ENCODE measurements at regions not wholly inside any gene's neighbourhood (a gene's known extent, or its start where the extent isn't known, plus 50 kb on each side); places are given as distances from the start of the nearest gene placed in this dataset.

DNA sequence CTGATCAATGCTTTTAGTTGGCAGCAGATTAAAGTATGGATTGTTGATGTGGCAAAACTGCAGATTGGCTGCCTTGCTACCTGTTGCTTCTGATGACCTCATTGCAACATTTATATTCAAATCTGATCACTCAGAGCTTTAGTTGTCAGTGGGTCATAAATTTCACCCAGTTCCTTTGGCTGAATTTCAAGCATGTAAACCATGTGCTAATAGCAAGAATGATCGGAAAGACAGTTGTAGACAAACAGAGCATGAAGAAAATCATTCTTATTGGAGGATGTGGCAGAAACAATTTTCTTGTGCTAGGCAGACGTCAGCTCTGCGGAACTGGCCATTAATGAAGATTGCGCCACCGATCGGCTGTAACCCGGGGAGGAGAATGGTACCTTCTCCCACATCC is 346.6 kb upstream of the EEF2KMT start:
- no TSS peak for BruUV-seq (replicated peaks)
- H3K9me2 ChIP-seq (ENCODE audit: insufficient read depth, low read length), result no peaks in the 10 kb centered on the region
- ChIA-PET POLR2A (no interaction called here), CTCF (ENCODE audit: unreplicated experiment) (no interaction called here)
- H3K27ac ChIP-seq (ENCODE audit: low read depth, low read length, poor library complexity, severe bottlenecking), result no peak overlapping the region
- no peak for DNase-seq (ENCODE audit: low spot score)
- H4K20me1 ChIP-seq (ENCODE audit: insufficient read depth, low read length), result no peaks in the 10 kb centered on the region
- H2AFZ ChIP-seq (ENCODE audit: low read length), result no peak overlapping the region
- H3K9me3 ChIP-seq (ENCODE audit: low read length), result no peaks in the 10 kb centered on the region
- intact Hi-C loops (cut with micrococcal nuclease; ENCODE audit: unreplicated experiment), result no loop called here
- no peaks in the 10 kb centered on the region for H3K79me2 ChIP-seq (ENCODE audit: insufficient read depth, low read depth, low read length)
- no peaks in the 10 kb centered on the region for H3K36me3 ChIP-seq (ENCODE audit: insufficient read depth, low read length)
- TF ChIP-seq, protein P1, sequence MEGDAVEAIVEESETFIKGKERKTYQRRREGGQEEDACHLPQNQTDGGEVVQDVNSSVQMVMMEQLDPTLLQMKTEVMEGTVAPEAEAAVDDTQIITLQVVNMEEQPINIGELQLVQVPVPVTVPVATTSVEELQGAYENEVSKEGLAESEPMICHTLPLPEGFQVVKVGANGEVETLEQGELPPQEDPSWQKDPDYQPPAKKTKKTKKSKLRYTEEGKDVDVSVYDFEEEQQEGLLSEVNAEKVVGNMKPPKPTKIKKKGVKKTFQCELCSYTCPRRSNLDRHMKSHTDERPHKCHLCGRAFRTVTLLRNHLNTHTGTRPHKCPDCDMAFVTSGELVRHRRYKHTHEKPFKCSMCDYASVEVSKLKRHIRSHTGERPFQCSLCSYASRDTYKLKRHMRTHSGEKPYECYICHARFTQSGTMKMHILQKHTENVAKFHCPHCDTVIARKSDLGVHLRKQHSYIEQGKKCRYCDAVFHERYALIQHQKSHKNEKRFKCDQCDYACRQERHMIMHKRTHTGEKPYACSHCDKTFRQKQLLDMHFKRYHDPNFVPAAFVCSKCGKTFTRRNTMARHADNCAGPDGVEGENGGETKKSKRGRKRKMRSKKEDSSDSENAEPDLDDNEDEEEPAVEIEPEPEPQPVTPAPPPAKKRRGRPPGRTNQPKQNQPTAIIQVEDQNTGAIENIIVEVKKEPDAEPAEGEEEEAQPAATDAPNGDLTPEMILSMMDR (conservative IDR thresholded peaks at IDR 0.05; ENCODE audit: low read length), result no peak
- TF ChIP-seq EZH2phosphoT487 (IDR thresholded peaks at IDR 0.05; ENCODE audit: borderline replicate concordance, low read depth, low read length), result no peak
- H3K4me1 ChIP-seq (ENCODE audit: insufficient read depth, low read length, poor library complexity, severe bottlenecking), result no peaks in the 10 kb centered on the region
- no peak overlapping the region for H3K4me2 ChIP-seq (ENCODE audit: low read length)
- no peak overlapping the region for H3K4me3 ChIP-seq (ENCODE audit: low read depth, low read length, poor library complexity, severe bottlenecking)

DNA sequence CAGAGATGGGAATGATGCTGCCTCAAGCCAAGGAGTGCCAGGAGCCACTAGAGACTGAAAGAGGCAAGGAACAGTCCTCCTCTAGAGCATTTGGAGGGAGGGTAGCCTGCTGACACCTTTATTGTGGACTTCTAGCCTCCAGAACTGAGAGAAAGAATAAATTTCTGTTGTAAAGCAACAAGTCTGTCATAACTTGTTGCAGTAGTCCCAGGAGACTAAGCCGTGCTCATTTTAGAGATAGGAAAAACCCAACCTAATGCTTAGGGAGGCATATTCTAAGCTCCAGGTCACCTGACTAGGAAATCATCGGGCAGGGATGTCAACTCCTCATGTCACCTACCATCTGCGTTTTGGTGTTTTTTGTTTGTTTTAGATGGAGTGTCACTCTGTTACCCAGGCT is 345.4 kb upstream of the EEF2KMT start:
- no peak for TF ChIP-seq EZH2phosphoT487 (IDR thresholded peaks at IDR 0.05; ENCODE audit: borderline replicate concordance, low read depth, low read length)
- TF ChIP-seq, protein P1 (conservative IDR thresholded peaks at IDR 0.05; ENCODE audit: low read length), result no peak
- H3K4me1 ChIP-seq (ENCODE audit: insufficient read depth, low read length, poor library complexity, severe bottlenecking), result no peaks in the 10 kb centered on the region
- POLR2A ChIA-PET, result no interaction called here
- H3K4me2 ChIP-seq (ENCODE audit: low read length), result no peak overlapping the region
- BruUV-seq (replicated peaks), result no TSS peak
- H3K4me3 ChIP-seq (ENCODE audit: low read depth, low read length, poor library complexity, severe bottlenecking), result no peak overlapping the region
- no peaks in the 10 kb centered on the region for H3K79me2 ChIP-seq (ENCODE audit: insufficient read depth, low read depth, low read length)
- CTCF ChIA-PET (ENCODE audit: unreplicated experiment), result no interaction called here
- no peaks in the 10 kb centered on the region for H4K20me1 ChIP-seq (ENCODE audit: insufficient read depth, low read length)
- no peak overlapping the region for H3K27ac ChIP-seq (ENCODE audit: low read depth, low read length, poor library complexity, severe bottlenecking)
- no peak for DNase-seq (ENCODE audit: low spot score)
- H3K36me3 ChIP-seq (ENCODE audit: insufficient read depth, low read length), result no peaks in the 10 kb centered on the region
- no peaks in the 10 kb centered on the region for H3K9me2 ChIP-seq (ENCODE audit: insufficient read depth, low read length)
- intact Hi-C loops (cut with micrococcal nuclease; ENCODE audit: unreplicated experiment), result no loop called here
- no peak overlapping the region for H2AFZ ChIP-seq (ENCODE audit: low read length)
- no peaks in the 10 kb centered on the region for H3K9me3 ChIP-seq (ENCODE audit: low read length)

DNA sequence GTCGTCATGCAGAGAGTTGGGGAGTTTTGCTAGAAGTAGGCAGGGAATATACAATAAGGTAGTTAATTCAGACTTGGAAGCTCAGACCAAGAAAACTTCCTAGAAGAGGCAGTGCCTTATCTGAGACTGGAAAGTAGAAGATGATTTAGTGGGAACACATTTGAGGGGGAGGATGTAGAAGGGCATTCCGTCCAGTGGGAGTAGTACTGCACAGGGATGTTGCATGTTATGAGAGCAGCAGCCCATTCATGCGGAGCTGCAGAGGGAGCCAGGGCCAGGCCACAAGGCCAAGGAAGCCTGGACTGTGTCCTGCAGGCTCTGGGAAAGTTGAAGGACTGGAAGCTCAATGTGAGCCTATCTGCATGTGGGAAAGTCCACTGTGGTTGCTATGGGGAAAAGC is 344.5 kb upstream of the EEF2KMT start:
- TF ChIP-seq, protein P1 (conservative IDR thresholded peaks at IDR 0.05; ENCODE audit: low read length), result no peak
- no peak for TF ChIP-seq EZH2phosphoT487 (IDR thresholded peaks at IDR 0.05; ENCODE audit: borderline replicate concordance, low read depth, low read length)
- Histone ChIP-seq H2AFZ (ENCODE audit: low read length) (no peak overlapping the region), H3K9me3 (ENCODE audit: low read length) (no peaks in the 10 kb centered on the region), H4K20me1 (ENCODE audit: insufficient read depth, low read length) (no peaks in the 10 kb centered on the region), H3K36me3 (ENCODE audit: insufficient read depth, low read length) (no peaks in the 10 kb centered on the region), H3K4me3 (ENCODE audit: low read depth, low read length, poor library complexity, severe bottlenecking) (no peak overlapping the region), H3K27ac (ENCODE audit: low read depth, low read length, poor library complexity, severe bottlenecking) (no peak overlapping the region), H3K4me2 (ENCODE audit: low read length) (no peak overlapping the region), H3K9me2 (ENCODE audit: insufficient read depth, low read length) (no peaks in the 10 kb centered on the region), H3K4me1 (ENCODE audit: insufficient read depth, low read length, poor library complexity, severe bottlenecking) (no peaks in the 10 kb centered on the region), H3K79me2 (ENCODE audit: insufficient read depth, low read depth, low read length) (no peaks in the 10 kb centered on the region)
- intact Hi-C loops (cut with micrococcal nuclease; ENCODE audit: unreplicated experiment), result no loop called here
- ChIA-PET CTCF (ENCODE audit: unreplicated experiment) (no interaction called here), POLR2A (no interaction called here)
- BruUV-seq (replicated peaks), result no TSS peak
- no peak for DNase-seq (ENCODE audit: low spot score)
